ENCODE measurements at regions not wholly inside any gene's neighbourhood (a gene's known extent, or its start where the extent isn't known, plus 50 kb on each side); places are given as distances from the start of the nearest gene placed in this dataset.

GRCh38 chr16:48949636-48950035, 332.0 kb downstream of the CBLN1 start:
- FAIRE-seq, result no peak
- DNase-seq (ENCODE audit: insufficient read length, low spot score), result no peak
- TF ChIP-seq, protein P1, sequence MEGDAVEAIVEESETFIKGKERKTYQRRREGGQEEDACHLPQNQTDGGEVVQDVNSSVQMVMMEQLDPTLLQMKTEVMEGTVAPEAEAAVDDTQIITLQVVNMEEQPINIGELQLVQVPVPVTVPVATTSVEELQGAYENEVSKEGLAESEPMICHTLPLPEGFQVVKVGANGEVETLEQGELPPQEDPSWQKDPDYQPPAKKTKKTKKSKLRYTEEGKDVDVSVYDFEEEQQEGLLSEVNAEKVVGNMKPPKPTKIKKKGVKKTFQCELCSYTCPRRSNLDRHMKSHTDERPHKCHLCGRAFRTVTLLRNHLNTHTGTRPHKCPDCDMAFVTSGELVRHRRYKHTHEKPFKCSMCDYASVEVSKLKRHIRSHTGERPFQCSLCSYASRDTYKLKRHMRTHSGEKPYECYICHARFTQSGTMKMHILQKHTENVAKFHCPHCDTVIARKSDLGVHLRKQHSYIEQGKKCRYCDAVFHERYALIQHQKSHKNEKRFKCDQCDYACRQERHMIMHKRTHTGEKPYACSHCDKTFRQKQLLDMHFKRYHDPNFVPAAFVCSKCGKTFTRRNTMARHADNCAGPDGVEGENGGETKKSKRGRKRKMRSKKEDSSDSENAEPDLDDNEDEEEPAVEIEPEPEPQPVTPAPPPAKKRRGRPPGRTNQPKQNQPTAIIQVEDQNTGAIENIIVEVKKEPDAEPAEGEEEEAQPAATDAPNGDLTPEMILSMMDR (IDR thresholded peaks at IDR 0.05; ENCODE audit: insufficient read depth, missing control alignments), result no peak

DNA sequence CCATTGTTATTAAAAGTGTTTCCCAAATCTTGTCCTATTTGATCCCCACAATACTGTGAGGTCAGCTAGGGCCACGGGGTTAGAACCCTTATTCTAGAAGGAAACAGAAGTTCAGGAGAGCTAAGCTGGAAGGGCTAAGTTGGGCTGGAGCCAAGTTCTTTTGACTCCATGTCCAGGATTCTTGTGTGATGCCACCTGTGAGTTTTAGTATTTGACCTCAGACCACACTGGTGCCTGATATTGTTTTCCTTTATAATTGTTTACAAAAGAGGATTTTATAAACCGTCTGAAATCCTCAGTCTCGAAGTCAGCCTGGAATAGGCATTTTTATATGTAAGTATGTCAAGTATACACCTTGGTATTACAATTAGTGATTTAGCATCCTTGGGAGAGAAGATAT, 332.7 kb downstream of the CBLN1 start:
- no peak for DNase-seq (ENCODE audit: insufficient read length, low spot score)
- FAIRE-seq, result no peak
- TF ChIP-seq, protein P1 (IDR thresholded peaks at IDR 0.05; ENCODE audit: insufficient read depth, missing control alignments), result no peak

GRCh38 chr16:48947371-48947713, 334.3 kb downstream of the CBLN1 start:
- TF ChIP-seq, protein P1 (IDR thresholded peaks at IDR 0.05; ENCODE audit: insufficient read depth, missing control alignments), result no peak
- FAIRE-seq (no peak), DNase-seq (ENCODE audit: insufficient read length, low spot score) (no peak)

DNA sequence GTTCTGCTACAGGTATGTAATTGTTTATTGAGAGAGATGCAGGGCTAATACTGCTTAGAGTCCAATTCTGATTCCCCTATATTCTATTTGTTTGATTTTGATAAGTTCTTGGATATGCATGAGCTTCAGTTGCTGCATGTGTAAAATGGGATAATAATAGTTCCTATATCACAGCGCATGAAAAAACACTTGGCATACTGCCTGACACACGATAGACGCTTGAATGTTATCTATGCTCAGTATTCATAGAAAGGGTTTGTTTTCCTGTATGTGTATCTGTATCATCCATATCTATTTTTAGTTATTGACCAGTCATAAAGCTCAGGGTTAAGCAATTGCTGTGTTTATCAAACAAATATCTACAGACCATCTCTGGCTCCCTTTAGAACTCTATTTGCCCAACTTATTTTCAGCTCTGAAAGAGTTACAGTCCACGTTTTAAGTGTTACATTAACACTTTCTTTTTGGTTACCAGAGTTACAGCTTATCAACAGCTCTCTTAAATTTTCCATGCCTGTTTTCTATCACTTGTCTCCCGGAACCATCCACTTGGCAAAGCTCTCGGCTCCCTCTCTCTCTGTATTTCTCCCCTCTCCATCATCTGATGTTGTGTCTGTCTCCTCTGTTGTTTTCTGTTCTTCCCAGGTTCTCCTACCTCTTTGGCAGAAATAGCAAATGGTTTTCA, 334.8 kb downstream of the CBLN1 start:
- DNase-seq (ENCODE audit: insufficient read length, low spot score) (no peak), FAIRE-seq (no peak)
- TF ChIP-seq, protein P1 (IDR thresholded peaks at IDR 0.05; ENCODE audit: insufficient read depth, missing control alignments), result no peak

- FAIRE-seq (no peak), DNase-seq (ENCODE audit: insufficient read length, low spot score) (no peak)
- TF ChIP-seq, protein P1 (IDR thresholded peaks at IDR 0.05; ENCODE audit: insufficient read depth, missing control alignments), result no peak
These were observed 333.0 kb upstream of the N4BP1 start for GRCh38 chr16:48942996-48943395.

DNA sequence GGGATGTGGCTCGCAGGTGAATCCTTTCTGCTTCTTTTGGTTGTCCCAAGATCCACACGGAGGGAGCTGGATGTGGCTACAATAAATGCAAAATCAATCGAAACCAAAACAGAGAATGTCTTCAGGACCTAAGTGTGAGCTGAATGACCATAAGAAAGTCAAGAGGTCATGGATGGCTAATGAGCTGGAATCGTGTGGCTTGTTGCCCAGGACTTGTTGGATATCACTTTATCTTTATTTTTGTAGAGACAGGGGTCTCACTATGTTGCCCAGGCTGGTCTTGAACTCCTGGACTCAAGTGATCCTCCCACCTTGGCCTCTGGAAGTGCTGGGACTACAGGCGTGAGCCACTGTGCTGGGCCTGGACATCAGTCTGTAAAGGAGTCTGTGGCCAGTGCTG, 326.8 kb upstream of the N4BP1 start:
- TF ChIP-seq, protein P1 (IDR thresholded peaks at IDR 0.05; ENCODE audit: insufficient read depth, missing control alignments), result no peak
- DNase-seq (ENCODE audit: insufficient read length, low spot score) (no peak), FAIRE-seq (no peak)

- TF ChIP-seq, protein P1 (IDR thresholded peaks at IDR 0.05; ENCODE audit: insufficient read depth, missing control alignments), result no peak
- FAIRE-seq (no peak), DNase-seq (ENCODE audit: insufficient read length, low spot score) (no peak)
These were observed 322.4 kb upstream of the N4BP1 start for GRCh38 chr16:48932216-48932855.
